Activated CD4-positive, alpha-beta T cell treated with anti-CD3 and anti-CD28 coated beads, Interleukin-2, amount 50 U/mL, for 4 hours (primary cell): ENCODE measurements at regions not wholly inside any gene's neighbourhood (a gene's known extent, or its start where the extent isn't known, plus 50 kb on each side); places are given as distances from the start of the nearest gene placed in this dataset.

Experiments
- DNase-seq, 2 experiments: peaks; one replicate each; pipeline ENCODE4 v3.0.0-alpha.2; 2020

GRCh38 chr12:82029936-82030335 is 270.8 kb upstream of the PPFIA2 start:
- no peak for DNase-seq

GRCh38 chr12:82028772-82029171 is 269.6 kb upstream of the PPFIA2 start:
- DNase-seq = no peak

GRCh38 chr12:82027612-82028011 is 268.5 kb upstream of the PPFIA2 start:
- DNase-seq = no peak

GRCh38 chr12:82025462-82025861 is 266.3 kb upstream of the PPFIA2 start:
- no peak for DNase-seq

DNA sequence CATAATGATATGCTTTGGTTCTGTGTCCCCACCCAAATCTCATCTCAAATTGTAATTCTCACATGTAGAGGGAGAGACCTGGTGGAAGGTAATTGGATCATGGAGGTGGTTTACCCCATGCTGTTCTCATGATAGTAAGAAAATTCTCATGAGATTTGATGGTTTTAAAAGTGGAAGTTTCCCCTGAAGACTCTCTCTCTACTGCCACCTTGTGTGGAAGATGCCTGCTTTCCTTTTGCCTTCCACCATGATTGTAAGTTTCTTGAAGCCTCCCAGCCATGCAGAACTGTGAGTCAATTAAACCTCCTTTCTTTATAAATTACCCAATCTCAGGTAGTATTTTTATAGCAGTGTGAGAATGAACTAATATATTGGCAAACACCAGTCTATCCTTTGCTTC is 260.4 kb upstream of the PPFIA2 start:
- DNase-seq = no peak

- DNase-seq = no peak
These were observed 256.6 kb upstream of the PPFIA2 start for GRCh38 chr12:82015623-82016347.

DNA sequence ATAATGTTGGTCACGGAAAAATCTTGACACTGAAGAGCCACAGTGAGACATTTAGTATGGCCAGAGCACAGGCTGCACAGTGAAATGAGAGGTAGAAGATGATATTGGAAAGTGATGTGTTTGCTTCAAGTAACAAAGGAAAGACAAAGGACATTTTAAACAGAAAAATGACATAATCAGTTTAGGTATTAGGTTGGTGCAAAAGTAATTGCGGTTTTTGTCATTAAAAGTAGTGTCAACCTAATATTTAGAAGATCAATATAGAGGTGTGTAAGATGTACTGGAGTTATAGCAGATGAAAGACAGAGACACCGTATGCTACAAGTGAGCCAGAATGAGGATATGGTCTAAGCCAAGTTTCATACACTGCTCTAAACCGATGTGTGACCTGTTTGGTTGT is 253.0 kb upstream of the PPFIA2 start:
- no peak for DNase-seq

DNA sequence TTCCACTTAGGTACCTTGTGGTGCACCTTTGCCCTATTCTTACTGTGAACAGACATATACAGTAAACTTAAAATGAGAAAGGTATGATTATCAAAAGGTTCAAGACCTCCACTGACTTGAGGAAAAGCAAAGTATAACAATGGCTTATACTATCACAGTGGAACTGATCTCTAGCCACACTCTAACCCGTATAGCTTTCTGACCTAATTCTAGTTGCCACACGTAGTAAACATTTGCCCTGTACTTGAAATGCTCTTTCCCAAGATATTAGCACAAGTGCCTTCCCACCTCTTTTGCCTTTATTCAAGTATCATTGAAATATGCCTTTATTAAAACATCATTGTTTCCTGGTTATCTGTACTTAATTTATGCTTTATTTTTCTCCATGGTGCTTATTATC is 250.4 kb upstream of the PPFIA2 start:
- no peak for DNase-seq

GRCh38 chr12:82008251-82008650 is 249.1 kb upstream of the PPFIA2 start:
- no peak for DNase-seq

GRCh38 chr12:81998761-81999378 is 239.7 kb upstream of the PPFIA2 start:
- no peak for DNase-seq

GRCh38 chr12:81992461-81992860 is 233.3 kb upstream of the PPFIA2 start:
- peak in 1 of 2 experiments; percentile 7 for DNase-seq

- no peak for DNase-seq
These were observed 232.7 kb upstream of the PPFIA2 start for GRCh38 chr12:81991868-81992267.

- no peak for DNase-seq
These were observed 229.2 kb upstream of the PPFIA2 start for GRCh38 chr12:81988362-81988761.

- no peak for DNase-seq
These were observed 228.2 kb upstream of the PPFIA2 start for GRCh38 chr12:81987371-81987770.

DNA sequence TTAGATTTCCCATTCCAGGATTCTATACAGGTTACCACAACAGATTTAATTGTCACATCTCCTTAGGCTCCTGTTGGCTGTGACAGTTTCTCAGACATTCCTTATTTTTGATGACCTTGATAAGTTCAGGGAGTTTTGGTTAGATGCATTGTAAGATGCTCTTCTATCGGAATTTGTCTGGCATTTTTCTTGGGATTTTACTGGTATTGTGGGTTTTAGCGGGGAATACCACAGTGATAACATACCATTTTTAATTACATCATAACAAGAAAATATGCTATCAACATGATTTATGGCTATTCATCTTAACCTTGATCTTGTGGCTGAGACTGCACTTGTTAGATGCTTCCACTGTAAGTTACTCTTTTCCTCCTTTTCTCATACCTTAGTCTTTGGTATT is 217.5 kb upstream of the PPFIA2 start:
- DNase-seq = no peak

DNA sequence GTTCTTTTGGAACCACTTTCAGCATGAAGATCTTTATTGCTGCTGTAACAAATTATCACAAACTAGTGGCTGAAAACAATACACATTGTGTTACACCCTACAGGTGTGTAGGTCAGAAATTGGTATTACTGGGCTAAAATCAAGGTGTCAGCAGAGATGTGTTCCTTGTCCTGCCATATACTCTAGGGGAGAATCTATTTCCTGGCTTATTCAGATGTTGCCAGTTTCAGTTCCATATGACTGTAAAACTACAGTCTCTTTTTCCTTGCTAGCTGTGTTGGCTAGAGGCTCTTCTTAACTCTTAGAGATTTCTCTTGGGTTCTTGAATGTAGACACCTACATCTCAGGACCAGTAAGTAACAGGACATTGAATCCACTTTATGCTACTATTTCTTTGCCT is 215.6 kb upstream of the PPFIA2 start:
- DNase-seq = no peak

- DNase-seq = no peak
These were observed 209.3 kb upstream of the PPFIA2 start for GRCh38 chr12:81968421-81968820.

DNA sequence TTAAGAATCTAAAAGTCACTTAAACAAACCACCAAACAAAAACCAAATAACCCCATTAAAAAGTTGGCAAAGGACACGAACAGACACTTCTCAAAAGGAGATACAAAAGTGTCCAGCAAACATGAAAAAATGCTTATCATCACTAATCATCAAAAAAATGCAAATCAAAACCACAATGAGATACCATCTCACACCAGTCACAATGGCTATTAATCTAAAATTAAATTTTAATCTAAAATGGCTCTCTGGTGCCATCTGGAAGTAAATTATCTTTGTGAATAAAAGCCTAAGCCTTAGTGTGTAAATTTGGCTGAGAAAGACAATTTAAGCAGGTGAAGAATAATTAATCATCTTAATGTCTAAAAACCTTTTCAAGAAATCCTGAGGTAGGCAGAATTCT is 204.5 kb upstream of the PPFIA2 start:
- no peak for DNase-seq

DNA sequence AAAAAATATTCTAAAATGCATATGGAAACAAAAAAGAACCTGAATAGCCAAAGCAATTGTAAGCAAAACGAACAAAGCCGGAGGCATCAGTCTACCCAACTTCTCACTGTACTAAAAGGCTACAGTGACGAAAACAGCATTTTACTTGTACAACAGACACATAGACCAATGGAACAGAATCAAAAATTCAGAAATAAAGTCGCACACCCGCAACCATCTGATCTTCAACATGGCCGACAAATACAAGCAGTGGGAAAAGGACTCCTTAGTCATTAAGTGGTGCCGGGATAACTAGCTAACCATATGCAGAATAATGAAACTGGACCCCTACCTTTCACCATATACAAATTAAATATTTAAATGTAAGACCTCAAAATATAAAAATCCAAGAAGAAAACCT is 203.9 kb upstream of the PPFIA2 start:
- no peak for DNase-seq

DNA sequence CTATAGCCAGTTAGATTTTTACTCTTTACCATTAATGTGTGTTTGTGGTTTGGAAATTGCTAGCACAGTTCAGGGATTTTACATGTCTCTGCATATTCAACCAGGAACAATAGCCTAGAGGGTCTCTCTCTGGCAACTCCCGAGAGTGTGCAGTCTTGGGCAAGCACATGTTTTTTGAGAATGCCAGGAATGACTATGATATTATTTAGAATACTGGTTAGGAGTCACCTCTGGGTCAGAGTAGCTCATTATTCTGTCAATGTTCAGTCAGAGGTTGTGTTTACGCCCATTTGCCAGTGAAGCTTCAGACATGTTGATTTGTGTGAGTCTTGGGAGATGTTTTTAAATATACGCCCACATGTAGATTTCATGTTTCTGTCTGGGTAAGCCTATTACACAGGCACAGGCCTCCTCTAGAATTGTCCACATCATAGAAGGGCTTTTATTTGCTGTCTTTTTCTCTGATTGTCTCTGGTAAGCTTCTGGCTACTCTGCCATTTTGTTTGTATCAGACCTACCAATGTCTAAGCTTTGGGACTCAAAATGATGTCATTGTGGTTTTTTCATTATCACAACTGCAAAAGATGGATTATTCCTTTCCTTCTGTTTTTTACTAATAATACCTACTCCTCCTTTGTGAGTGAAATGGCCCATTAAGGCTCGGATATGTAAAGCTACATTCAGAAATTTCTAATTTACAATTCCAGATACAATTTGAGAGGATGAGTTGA is 203.1 kb upstream of the PPFIA2 start:
- no peak for DNase-seq

- DNase-seq = no peak
These were observed 199.3 kb upstream of the PPFIA2 start for GRCh38 chr12:81958406-81958805.

- no peak for DNase-seq
These were observed 198.5 kb upstream of the PPFIA2 start for GRCh38 chr12:81957631-81958030.

- DNase-seq = no peak
These were observed 197.3 kb upstream of the PPFIA2 start for GRCh38 chr12:81956468-81956860.

DNA sequence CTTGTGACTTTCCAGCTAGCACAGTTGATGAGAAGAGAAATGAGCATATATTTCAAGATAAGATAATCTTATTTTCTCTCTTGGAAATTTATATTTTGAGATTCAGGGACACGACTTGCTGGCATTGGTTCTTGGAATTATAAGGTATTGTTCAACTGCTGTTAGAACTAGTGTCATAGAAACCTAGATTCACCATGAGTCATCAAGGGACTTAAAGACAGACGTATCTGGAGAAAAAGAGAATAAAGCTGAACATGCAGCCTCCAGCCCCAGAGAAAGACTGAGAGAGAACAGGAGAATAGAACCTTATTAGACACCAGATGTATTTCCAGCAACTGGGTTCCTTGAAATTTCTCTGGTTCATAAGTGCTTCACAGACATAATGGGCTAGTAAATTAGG is 194.4 kb upstream of the PPFIA2 start:
- DNase-seq = no peak
